ENCODE measurements at regions not wholly inside any gene's neighbourhood (a gene's known extent, or its start where the extent isn't known, plus 50 kb on each side); places are given as distances from the start of the nearest gene placed in this dataset.

DNA sequence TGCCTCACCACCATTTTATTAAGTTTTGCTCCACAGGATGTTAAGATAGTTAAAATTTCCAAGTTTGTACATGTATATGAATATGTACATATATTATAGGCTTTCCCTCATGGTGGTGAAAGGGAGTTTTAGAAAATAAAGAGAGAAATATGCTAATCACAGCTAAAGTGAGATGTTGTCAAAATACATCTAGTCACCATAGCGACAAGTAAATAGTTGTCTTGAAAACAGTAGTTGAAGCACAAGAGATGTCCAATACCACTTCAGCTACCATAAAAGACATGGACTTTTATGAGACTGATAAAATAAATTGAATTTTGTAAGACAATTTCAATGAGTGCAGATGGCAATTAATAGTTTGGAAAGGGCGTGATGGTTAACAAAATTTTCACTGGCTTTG lies 1600.0 kb downstream of the BRINP3 start:
- Mint-ChIP-seq H3K4me3 (no peak overlapping the region), H3K4me1 (ENCODE audit: low read depth) (no peaks in the 10 kb centered on the region)

DNA sequence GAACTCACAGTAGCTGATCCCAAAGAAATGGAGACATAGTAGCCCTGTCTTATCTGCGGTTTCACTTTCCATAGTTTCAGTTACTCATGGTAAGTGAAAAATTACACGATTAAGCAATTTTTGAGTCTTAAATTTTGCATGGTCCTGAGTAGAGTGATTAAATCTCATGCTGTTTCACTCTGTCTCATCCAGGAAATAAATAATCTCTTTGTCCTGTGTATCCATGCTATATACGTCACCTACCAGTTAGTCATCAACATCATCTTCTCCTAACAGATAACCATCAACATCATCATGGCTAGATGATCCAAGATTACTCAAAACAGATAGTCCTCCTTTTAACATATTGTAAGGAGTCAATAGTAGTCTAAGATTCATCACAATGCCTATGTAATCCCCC lies 1589.3 kb downstream of the BRINP3 start:
- peaks cover 6% of the 10 kb centered on the region for H3K9me3 Mint-ChIP-seq
- no peaks in the 10 kb centered on the region for H3K27me3 Mint-ChIP-seq (ENCODE audit: low read depth)
- no peaks in the 10 kb centered on the region for H3K4me1 Mint-ChIP-seq (ENCODE audit: low read depth)
- no peak overlapping the region for H3K4me3 Mint-ChIP-seq
- H3K36me3 Mint-ChIP-seq (ENCODE audit: low read depth): no peaks in the 10 kb centered on the region
- H3K27ac Mint-ChIP-seq: no peak overlapping the region

More for the DNA sequence above, 1600.0 kb downstream of the BRINP3 start:
- no peaks in the 10 kb centered on the region for H3K27me3 Mint-ChIP-seq (ENCODE audit: low read depth)
- no peaks in the 10 kb centered on the region for H3K36me3 Mint-ChIP-seq (ENCODE audit: low read depth)
- H3K27ac Mint-ChIP-seq: no peak overlapping the region
- peaks cover 7% of the 10 kb centered on the region for H3K9me3 Mint-ChIP-seq

DNA sequence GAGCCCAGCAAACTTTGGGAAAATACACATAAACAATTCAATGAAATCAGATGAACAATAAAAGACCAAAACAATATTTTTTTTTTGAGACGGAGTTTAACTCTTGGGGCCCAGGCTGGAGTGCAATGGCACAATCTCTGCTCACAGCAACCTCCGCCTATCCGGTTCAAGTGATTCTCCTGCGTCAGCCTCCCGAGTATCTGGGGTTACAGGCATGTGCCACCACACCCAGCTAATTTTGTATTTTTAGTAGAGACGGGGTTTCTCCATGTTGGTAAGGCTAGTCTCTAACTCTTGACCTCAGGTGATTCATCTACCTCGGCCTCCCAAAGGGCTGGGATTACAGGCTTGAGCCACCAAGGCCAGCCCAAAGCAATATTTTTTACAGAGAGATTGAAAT lies 1588.5 kb downstream of the BRINP3 start:
- no peaks in the 10 kb centered on the region for H3K4me1 Mint-ChIP-seq (ENCODE audit: low read depth)
- H3K27me3 Mint-ChIP-seq (ENCODE audit: low read depth): no peaks in the 10 kb centered on the region
- no peak overlapping the region for H3K4me3 Mint-ChIP-seq
- H3K9me3 Mint-ChIP-seq: peaks cover 6% of the 10 kb centered on the region
- H3K36me3 Mint-ChIP-seq (ENCODE audit: low read depth): no peaks in the 10 kb centered on the region
- no peak overlapping the region for H3K27ac Mint-ChIP-seq

DNA sequence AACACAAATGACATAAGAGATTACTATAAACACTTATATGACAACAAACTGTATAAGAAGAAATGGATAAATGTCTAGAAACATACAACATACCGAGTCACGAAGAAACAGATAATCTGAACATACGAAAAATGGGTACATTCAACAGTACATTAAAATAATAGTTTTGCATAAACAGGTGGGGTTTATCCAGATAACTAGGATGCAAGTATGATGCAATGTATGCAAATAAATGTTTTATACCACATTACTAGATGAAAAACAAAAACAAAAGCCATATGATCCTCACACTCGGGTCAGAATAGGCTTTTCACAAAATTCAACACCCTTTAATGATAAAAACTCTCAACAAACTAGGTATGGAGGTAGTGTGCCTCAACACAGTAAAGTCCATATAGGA lies 1585.7 kb downstream of the BRINP3 start:
- no peaks in the 10 kb centered on the region for H3K27me3 Mint-ChIP-seq (ENCODE audit: low read depth)
- no peak overlapping the region for H3K4me3 Mint-ChIP-seq
- H3K36me3 Mint-ChIP-seq (ENCODE audit: low read depth): no peaks in the 10 kb centered on the region
- peaks cover 6% of the 10 kb centered on the region for H3K9me3 Mint-ChIP-seq
- H3K4me1 Mint-ChIP-seq (ENCODE audit: low read depth): no peaks in the 10 kb centered on the region
- no peak overlapping the region for H3K27ac Mint-ChIP-seq

DNA sequence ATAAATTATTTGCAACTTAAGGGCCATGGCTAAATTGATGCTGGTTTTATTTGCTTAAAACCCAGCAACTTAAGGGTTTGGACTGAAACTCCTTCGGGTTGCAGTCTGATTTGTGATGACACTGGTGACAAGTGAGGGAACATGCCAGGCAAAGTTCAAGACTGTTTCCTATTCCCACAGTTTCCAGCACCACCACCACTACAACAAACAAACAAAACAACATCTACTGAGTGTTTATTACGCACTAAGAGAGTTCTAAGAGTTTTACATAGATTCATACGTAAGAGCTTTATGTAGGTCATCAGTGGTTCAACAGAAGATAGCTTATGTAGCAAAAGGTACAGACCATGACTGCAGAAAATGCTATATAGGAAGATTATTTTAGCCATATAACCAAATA lies 1582.1 kb downstream of the BRINP3 start:
- H3K27ac Mint-ChIP-seq: no peak overlapping the region
- H3K36me3 Mint-ChIP-seq (ENCODE audit: low read depth): no peaks in the 10 kb centered on the region
- no peak overlapping the region for H3K4me3 Mint-ChIP-seq
- H3K4me1 Mint-ChIP-seq (ENCODE audit: low read depth): no peaks in the 10 kb centered on the region
- H3K27me3 Mint-ChIP-seq (ENCODE audit: low read depth): no peaks in the 10 kb centered on the region
- no peaks in the 10 kb centered on the region for H3K9me3 Mint-ChIP-seq

DNA sequence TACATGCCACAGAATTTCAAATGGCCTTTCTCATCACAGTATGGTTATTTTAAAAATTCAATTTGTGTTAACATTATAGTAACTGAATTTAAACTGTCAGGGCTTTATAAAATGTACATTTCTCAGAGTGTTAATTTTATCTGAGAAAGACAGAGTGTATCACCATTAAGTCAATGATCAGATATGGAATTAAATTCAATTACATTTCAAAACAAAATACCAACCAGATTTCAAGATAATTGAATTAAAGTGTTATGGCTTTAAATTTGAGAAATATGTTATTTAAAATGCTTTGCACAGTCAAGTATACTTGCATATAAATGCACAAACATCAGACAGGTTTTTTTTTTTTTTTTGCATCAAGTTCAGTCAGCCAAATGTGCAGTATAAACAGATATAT lies 1574.4 kb downstream of the BRINP3 start:
- Mint-ChIP-seq H3K36me3 (ENCODE audit: low read depth) (no peaks in the 10 kb centered on the region), H3K27me3 (ENCODE audit: low read depth) (no peaks in the 10 kb centered on the region), H3K4me3 (no peak overlapping the region), H3K27ac (no peak overlapping the region), H3K9me3 (peaks cover 2% of the 10 kb centered on the region), H3K4me1 (ENCODE audit: low read depth) (no peaks in the 10 kb centered on the region)

DNA sequence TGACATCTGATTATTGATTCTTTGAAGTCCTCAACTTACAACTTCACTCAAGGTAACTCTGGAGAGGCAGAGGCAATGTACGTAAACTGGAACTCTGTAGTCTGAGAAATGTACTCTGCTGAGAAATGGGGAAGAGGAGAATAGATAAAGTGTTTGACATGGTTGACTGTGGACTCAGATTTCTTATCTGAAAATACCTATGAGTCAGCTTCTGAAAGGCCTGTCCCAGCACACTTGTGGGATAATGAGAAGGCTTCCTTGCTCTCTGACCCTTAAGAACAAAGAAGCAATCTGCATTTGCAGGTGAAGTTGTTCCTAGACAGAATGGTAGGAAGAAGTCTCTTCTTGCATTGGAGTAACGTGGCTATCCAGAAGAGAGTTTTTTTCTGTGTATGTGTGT lies 1573.5 kb downstream of the BRINP3 start:
- Mint-ChIP-seq H3K9me3 (peaks cover 3% of the 10 kb centered on the region), H3K27ac (no peak overlapping the region), H3K36me3 (ENCODE audit: low read depth) (no peaks in the 10 kb centered on the region), H3K27me3 (ENCODE audit: low read depth) (no peaks in the 10 kb centered on the region), H3K4me3 (no peak overlapping the region), H3K4me1 (ENCODE audit: low read depth) (no peaks in the 10 kb centered on the region)

DNA sequence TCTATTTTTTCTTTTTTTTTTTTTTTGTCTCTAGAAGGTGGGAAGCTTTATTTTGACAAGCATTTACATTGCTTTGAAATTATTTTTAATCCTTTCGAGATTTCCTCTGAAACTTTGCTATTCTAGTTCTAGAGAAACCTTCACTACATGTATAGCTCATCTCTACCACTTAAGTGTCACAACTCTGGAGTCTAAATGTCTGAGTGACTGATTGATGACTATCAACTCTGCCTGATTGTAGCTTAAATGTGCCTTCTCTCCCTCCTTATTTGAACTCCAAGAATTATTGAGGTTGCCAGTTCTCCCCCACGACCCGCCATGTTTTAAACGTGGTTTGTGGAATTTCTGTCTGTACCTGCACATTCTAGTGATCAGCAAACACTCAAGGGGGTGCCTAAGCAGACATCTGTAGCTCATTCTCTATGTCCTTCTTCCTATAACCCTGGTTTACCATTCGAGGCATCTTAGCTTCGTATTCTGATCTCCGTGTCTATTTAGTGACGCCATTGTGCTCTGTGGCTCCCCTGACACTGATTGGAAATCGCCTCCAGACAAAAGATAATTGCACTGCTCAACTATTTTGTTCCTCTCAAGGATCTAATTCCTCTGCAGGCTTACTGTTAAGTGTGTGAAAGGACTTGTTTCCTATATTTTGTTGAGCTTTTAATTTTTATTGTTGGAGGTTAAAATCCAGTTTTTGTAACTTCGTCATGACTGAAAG lies 1570.6 kb downstream of the BRINP3 start:
- Mint-ChIP-seq H3K36me3 (ENCODE audit: low read depth) (no peaks in the 10 kb centered on the region), H3K9me3 (peaks cover 3% of the 10 kb centered on the region), H3K27me3 (ENCODE audit: low read depth) (no peaks in the 10 kb centered on the region), H3K27ac (no peak overlapping the region), H3K4me3 (no peak overlapping the region), H3K4me1 (ENCODE audit: low read depth) (no peaks in the 10 kb centered on the region)

DNA sequence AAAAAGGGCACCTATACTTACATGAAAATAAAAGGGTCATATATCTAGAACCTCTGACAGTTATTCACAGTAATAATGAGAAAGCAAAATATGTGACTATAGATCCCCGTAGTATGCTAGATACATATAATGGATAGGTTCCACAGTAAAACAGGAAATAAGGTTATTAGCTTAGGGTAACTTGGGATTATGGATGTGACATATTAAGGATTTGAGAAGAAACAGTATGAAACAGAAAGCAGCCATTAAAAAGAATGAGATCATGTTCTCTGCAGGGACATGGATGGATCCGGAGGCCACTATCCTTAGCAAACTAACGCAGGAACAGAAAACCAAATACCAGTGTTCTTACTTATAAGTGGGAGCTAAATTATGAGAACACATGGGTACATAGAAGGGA lies 1547.3 kb downstream of the BRINP3 start:
- H3K36me3 Mint-ChIP-seq (ENCODE audit: low read depth): no peaks in the 10 kb centered on the region
- H3K4me1 Mint-ChIP-seq (ENCODE audit: low read depth): no peaks in the 10 kb centered on the region
- no peaks in the 10 kb centered on the region for H3K27me3 Mint-ChIP-seq (ENCODE audit: low read depth)
- H3K9me3 Mint-ChIP-seq: no peaks in the 10 kb centered on the region
- no peak overlapping the region for H3K27ac Mint-ChIP-seq
- H3K4me3 Mint-ChIP-seq: no peak overlapping the region

DNA sequence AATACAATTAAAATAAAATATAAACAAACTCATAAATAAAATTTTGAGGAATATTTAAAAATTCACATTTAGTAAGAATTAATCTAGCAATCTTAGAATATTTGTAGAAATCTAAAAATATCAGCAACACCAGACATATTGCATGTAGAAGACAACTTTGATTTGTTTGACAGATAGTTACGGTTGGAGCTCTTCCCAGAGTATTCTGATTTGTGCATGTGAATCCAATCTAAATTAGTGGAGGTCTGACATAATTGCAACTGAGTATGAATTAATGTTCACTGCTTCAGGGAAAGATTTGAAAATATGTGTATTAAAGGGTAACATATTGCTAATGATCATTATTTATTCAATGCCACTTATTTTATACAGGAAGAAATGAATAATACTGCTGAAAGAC lies 1546.2 kb downstream of the BRINP3 start:
- H3K4me3 Mint-ChIP-seq: no peak overlapping the region
- no peak overlapping the region for H3K27ac Mint-ChIP-seq
- no peaks in the 10 kb centered on the region for H3K4me1 Mint-ChIP-seq (ENCODE audit: low read depth)
- H3K36me3 Mint-ChIP-seq (ENCODE audit: low read depth): no peaks in the 10 kb centered on the region
- no peaks in the 10 kb centered on the region for H3K27me3 Mint-ChIP-seq (ENCODE audit: low read depth)
- H3K9me3 Mint-ChIP-seq: no peaks in the 10 kb centered on the region

DNA sequence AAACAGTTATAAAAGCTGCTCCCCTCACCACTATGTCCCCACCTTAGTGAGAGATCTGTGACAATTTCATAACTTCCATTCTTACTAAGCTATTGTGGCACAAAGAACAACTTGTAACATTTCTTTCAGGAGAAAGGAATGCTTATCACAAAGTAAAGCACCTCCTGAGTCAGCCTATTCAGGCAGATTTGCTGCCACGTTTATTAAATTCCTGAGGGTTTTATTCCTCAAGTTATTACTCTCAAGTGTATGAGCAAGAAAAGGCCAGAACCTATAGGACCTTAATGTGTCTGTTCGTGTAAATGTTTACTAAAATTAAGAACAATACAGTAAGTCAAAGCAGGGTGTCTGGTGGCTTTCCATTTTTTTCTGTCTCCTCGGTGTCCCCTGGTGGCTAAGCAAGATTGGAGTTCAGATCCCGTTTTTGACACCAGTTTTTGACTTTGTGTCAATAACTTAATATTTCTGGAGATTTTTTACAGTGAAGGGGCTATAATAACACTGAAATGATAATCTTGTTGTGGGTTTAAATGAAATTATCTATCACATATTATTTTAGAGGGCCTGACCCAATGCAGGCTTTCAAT lies 1539.6 kb downstream of the BRINP3 start:
- Mint-ChIP-seq H3K9me3 (no peaks in the 10 kb centered on the region), H3K4me1 (ENCODE audit: low read depth) (no peaks in the 10 kb centered on the region), H3K36me3 (ENCODE audit: low read depth) (no peaks in the 10 kb centered on the region)

DNA sequence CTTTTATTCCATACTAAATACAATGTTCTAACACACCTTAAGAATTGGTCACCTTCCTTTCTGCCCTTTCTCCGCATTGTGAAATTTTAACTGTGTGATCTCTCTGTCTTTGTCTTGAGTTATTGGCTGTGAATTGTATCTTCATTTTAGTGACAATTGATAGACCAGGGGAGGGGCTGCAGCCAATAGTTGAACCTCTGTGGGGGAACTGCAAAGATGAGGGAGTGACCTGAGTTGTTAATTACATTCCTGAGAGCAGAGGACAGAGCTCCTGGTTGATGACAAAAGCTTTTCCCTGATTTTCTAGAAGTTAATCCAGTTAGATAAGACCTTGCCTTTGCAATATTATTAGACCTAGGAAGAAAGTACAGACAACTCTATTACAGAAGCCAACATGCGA lies 1535.7 kb downstream of the BRINP3 start:
- no peaks in the 10 kb centered on the region for H3K9me3 Mint-ChIP-seq
- H3K27me3 Mint-ChIP-seq (ENCODE audit: low read depth): no peaks in the 10 kb centered on the region
- no peak overlapping the region for H3K27ac Mint-ChIP-seq

More for the DNA sequence above, 1539.6 kb downstream of the BRINP3 start:
- Mint-ChIP-seq H3K27me3 (ENCODE audit: low read depth) (no peaks in the 10 kb centered on the region), H3K4me3 (no peak overlapping the region), H3K27ac (no peak overlapping the region)

DNA sequence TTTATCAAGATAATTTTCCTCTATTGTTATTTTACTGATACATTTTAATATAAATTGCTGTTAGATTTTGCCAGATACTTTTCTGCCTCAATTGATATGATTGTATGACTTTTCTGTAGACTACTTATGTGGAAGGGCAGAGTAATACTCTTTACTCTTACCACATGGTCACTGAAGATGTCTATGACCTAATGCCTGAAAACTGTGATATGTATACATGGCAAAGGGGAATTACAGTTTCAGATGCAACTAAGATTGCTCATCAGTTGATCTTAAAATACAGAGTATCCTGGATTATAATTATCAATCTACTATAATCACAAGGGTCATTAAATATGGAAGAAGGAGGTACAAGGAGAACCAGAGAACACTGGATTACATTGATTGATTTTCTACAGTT lies 1528.0 kb downstream of the BRINP3 start:
- no peaks in the 10 kb centered on the region for H3K27me3 Mint-ChIP-seq (ENCODE audit: low read depth)
- no peak overlapping the region for H3K4me3 Mint-ChIP-seq
- no peak overlapping the region for H3K27ac Mint-ChIP-seq
- H3K4me1 Mint-ChIP-seq (ENCODE audit: low read depth): no peaks in the 10 kb centered on the region
- H3K36me3 Mint-ChIP-seq (ENCODE audit: low read depth): no peaks in the 10 kb centered on the region
- no peaks in the 10 kb centered on the region for H3K9me3 Mint-ChIP-seq

More for the DNA sequence above, 1535.7 kb downstream of the BRINP3 start:
- no peak overlapping the region for H3K4me3 Mint-ChIP-seq
- H3K36me3 Mint-ChIP-seq (ENCODE audit: low read depth): no peaks in the 10 kb centered on the region
- no peaks in the 10 kb centered on the region for H3K4me1 Mint-ChIP-seq (ENCODE audit: low read depth)

DNA sequence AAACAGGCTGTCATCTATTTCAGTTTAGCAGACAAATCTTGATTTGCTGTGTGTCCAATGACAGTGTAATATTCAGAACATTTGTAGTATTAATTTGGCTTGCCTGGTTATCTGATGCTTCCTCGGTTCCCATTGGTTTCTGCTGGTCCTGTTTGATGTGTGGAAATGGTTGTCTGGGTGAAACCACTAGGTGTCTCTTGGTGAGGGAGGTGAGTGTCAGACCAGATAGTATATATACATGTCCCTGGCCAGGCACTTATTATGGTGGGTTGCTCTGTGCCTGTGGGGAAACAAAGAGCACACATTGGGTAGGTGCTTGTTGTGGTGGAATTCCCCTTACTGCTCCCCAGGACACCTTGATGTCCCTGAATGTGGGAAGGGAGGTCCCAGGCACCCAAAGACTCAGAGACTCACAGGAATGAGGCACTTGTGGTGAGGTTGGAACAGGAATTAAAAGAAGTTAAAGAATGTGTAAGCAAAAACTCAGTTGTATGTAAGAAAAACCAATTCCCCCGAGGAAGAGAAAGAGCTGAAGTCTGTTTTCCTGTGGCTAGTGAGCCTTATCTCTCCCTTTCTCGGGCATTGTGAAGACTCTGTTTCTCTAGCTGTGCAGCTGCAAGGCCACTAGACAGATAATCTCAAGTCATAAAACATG lies 1519.1 kb downstream of the BRINP3 start:
- Mint-ChIP-seq H3K9me3 (peaks cover 4% of the 10 kb centered on the region), H3K27me3 (ENCODE audit: low read depth) (no peaks in the 10 kb centered on the region), H3K36me3 (ENCODE audit: low read depth) (no peaks in the 10 kb centered on the region), H3K27ac (no peak overlapping the region), H3K4me3 (no peak overlapping the region), H3K4me1 (ENCODE audit: low read depth) (no peaks in the 10 kb centered on the region)

DNA sequence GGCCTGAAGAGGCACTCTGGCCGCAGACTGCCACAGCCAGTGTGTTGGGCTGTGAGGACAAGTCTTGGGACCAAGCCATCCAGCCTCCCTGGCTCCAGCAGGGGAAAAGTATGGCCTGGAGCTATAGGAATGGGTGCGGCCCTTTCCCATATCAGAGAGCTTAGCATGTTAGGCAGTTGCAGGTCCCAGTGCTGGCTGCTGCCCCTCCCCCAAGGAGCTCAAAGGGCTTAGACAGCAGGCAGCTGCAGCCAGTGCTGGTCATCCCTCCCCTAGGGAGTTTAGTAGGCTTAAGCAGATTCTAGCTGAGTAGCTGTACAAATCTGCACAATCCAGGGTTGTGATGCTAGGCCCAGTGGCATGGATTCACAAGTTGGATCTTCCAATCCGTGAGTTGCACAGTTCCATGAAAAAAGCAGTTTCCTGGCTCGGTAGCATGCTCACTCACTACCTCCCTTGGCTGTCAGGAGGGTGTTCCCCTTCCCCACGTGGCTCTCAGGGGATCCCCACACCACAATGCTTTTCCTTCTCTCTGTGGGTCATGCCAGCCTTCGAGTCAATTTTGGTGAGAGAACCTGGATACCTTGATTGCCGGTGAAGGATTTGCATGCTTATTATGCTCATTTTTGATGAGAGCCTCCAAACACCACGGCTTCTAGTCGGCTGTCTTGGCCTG lies 1490.8 kb downstream of the BRINP3 start:
- Mint-ChIP-seq H3K27ac (no peak overlapping the region), H3K27me3 (ENCODE audit: low read depth) (no peaks in the 10 kb centered on the region), H3K4me3 (no peak overlapping the region), H3K4me1 (ENCODE audit: low read depth) (no peaks in the 10 kb centered on the region), H3K36me3 (ENCODE audit: low read depth) (no peaks in the 10 kb centered on the region), H3K9me3 (peaks cover 18% of the 10 kb centered on the region)

Data from T-helper 1 cell treated with Interleukin-12 subunit alpha and Interleukin-12 subunit beta and Interleukin-4 antibody, amounts not matched to agents 30 μg/mL and 1 μg/mL, for 36 hours (primary cell).